Glutamatergic neuron (in vitro differentiated cells): ENCODE measurements at regions not wholly inside any gene's neighbourhood (a gene's known extent, or its start where the extent isn't known, plus 50 kb on each side); places are given as distances from the start of the nearest gene placed in this dataset.

Experiments used
- DNase-seq: peaks from one replicate; pipeline ENCODE4 v3.0.0; 2022
- H3K27ac Mint-ChIP-seq: one replicate; pipeline ENCODE4 v1.8.0; 2020; ENCODE audit warnings: mild to moderate bottlenecking, mixed read lengths, inconsistent platforms; ENCODE audit not compliant: unreplicated experiment
- H3K27me3 Mint-ChIP-seq: one replicate; pipeline ENCODE4 v1.8.0; 2020; ENCODE audit warnings: mild to moderate bottlenecking, moderate library complexity, mixed read lengths, inconsistent platforms; ENCODE audit not compliant: unreplicated experiment
- H3K36me3 Mint-ChIP-seq: one replicate; pipeline ENCODE4 v1.8.0; 2020; ENCODE audit warnings: mild to moderate bottlenecking, mixed read lengths, inconsistent platforms; ENCODE audit not compliant: unreplicated experiment
- H3K4me1 Mint-ChIP-seq: one replicate; pipeline ENCODE4 v1.8.0; 2020; ENCODE audit warnings: mild to moderate bottlenecking, low read depth, mixed read lengths, inconsistent platforms; ENCODE audit not compliant: unreplicated experiment
- H3K4me3 Mint-ChIP-seq: one replicate; pipeline ENCODE4 v1.8.0; 2020; ENCODE audit warnings: mild to moderate bottlenecking, mixed read lengths, inconsistent platforms; ENCODE audit not compliant: unreplicated experiment
- H3K9me3 Mint-ChIP-seq: one replicate; pipeline ENCODE4 v1.8.0; 2020; ENCODE audit warnings: mild to moderate bottlenecking, moderate library complexity, mixed read lengths, inconsistent platforms; ENCODE audit not compliant: unreplicated experiment
- CTCF ChIP-seq: fragments of 200-600 bp; sonication (generic); IDR thresholded peaks from one replicate; pipeline ENCODE4 v1.5.0; 2021; ENCODE audit not compliant: partially characterized antibody, unreplicated experiment

- no peak for TF ChIP-seq CTCF
- Mint-ChIP-seq H3K36me3 (peaks cover 1% of the 10 kb centered on the region), H3K27me3 (peaks cover 9% of the 10 kb centered on the region), H3K9me3 (peaks cover 7% of the 10 kb centered on the region), H3K4me1 (no peaks in the 10 kb centered on the region), H3K4me3 (no peak overlapping the region), H3K27ac (no peak overlapping the region)
- no peak for DNase-seq
These were observed 378.1 kb upstream of the POU3F1 start for GRCh38 chr1:38424677-38425076.

DNA sequence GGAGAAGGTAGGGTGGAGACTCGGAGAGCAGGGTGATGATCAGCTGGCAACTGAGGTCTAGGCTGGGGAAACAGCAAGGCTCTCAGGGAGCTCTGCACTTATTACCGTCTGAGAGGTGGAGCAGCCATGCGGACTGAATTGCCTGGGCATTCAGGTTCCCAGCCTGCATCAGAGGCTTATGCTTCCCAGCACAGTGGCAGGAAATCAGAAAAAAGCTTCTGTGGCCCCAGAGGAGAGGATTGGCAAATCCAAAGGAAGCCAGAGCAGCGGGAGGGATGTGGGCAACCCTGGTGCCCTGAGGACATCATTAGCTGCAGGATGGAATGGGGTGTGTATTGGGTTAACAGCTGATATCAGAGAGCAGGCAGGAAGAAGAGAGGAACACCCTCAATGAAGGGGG lies 374.1 kb upstream of the POU3F1 start:
- Mint-ChIP-seq H3K9me3 (peaks cover 7% of the 10 kb centered on the region), H3K4me1 (no peaks in the 10 kb centered on the region), H3K27me3 (peaks cover 6% of the 10 kb centered on the region), H3K27ac (no peak overlapping the region), H3K4me3 (no peak overlapping the region), H3K36me3 (peaks cover 4% of the 10 kb centered on the region)
- DNase-seq = no peak
- TF ChIP-seq CTCF = no peak

- no peak for TF ChIP-seq CTCF
- no peak for DNase-seq
- Mint-ChIP-seq H3K9me3 (peaks cover 7% of the 10 kb centered on the region), H3K36me3 (peaks cover 4% of the 10 kb centered on the region), H3K27ac (no peak overlapping the region), H3K27me3 (peaks cover 3% of the 10 kb centered on the region), H3K4me1 (no peaks in the 10 kb centered on the region), H3K4me3 (no peak overlapping the region)
These were observed 371.8 kb upstream of the POU3F1 start for GRCh38 chr1:38418195-38419030.

DNA sequence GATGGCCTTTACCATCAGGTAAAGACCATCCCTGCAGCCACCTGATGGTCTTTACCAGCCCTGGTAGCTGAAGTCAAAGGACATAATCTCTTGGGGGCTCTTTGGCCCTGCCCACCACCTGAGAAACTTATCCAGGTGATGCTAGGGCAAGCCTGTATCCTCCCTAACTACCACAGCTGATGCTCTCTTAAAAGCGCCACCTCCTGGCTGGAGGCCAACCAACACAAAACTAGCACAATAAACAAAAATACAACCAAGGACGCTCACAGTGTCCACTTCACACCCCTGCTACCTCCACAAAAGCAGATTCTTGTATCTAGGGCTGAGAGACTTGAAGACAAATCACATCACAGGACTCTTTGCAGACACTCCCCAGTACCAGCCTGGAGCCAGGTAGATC lies 357.1 kb upstream of the POU3F1 start:
- no peaks in the 10 kb centered on the region for H3K4me1 Mint-ChIP-seq
- H3K36me3 Mint-ChIP-seq = peaks cover 22% of the 10 kb centered on the region
- no peak overlapping the region for H3K27ac Mint-ChIP-seq
- peaks cover 5% of the 10 kb centered on the region for H3K9me3 Mint-ChIP-seq
- H3K4me3 Mint-ChIP-seq = no peak overlapping the region
- no peak for TF ChIP-seq CTCF
- H3K27me3 Mint-ChIP-seq = no peaks in the 10 kb centered on the region
- DNase-seq = no peak

DNA sequence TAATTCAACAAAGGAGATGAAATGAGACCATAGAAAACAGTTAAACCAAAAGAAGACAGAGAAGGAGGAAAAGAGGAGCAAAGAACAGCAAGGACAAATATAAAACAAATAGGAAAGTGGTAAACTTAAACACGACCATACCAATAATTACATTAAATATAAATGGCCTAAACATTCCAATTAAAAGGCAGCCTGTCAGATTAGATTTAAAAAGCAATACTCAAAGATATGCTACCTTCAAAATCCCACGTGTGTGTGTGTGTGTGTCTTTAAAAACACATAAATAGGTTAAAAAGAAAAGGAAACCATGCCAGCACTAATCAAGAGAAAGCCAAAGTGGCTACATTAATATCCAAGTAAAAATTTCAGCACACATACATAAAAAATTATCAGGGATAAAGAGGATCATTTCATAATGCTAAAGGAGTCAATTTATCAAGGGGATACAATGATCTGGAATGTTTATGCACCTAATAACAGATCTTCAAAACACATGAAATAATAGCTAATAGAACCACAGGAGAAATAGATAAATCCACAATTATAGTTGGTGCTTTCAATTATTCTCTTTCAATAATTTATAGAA lies 355.7 kb upstream of the POU3F1 start:
- no peak for DNase-seq
- H3K4me1 Mint-ChIP-seq = no peaks in the 10 kb centered on the region
- no peak overlapping the region for H3K27ac Mint-ChIP-seq
- H3K36me3 Mint-ChIP-seq = peaks cover 22% of the 10 kb centered on the region
- H3K27me3 Mint-ChIP-seq = no peaks in the 10 kb centered on the region
- no peak overlapping the region for H3K4me3 Mint-ChIP-seq
- H3K9me3 Mint-ChIP-seq = peaks cover 5% of the 10 kb centered on the region
- TF ChIP-seq CTCF = no peak
